CD1c-positive myeloid dendritic cell (primary cell): ENCODE measurements at regions not wholly inside any gene's neighbourhood (a gene's known extent, or its start where the extent isn't known, plus 50 kb on each side); places are given as distances from the start of the nearest gene placed in this dataset.
"Not testable (repeated sequence)": the region's sequence is repeated elsewhere in the genome, so short reads cannot be mapped to it uniquely, and the experiment has no call there.

ENCODE experiments used
- DNase-seq: peaks from one replicate; pipeline ENCODE4 v3.0.0-alpha.2; 2016; ENCODE audit errors: extremely low spot score

GRCh38 chr15:81056304-81056703 is 55.6 kb downstream of the TLNRD1 start:
- DNase-seq: peak; percentile 37

GRCh38 chr15:81060470-81060869 is 59.7 kb downstream of the TLNRD1 start:
- no peak for DNase-seq

DNA sequence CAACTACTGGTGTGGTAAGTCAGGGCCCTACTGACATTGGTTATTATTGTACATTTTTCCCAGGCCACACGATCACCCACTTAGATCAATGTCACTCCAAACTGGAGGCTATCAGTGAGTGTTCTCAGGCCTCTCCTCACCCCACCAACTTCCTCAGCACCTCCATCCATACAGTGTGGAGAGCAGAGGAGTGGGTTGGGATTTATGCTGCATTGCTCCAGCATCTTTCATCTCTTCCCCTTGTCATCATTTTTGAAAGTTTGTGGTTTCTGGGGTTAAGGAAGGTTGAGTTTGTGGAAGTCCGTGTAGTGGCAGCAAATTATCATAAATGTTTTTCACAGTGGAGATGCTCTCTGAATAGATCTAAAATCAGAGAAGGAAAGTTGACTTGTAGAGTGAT is 60.2 kb downstream of the TLNRD1 start:
- DNase-seq: peak; percentile 48

DNA sequence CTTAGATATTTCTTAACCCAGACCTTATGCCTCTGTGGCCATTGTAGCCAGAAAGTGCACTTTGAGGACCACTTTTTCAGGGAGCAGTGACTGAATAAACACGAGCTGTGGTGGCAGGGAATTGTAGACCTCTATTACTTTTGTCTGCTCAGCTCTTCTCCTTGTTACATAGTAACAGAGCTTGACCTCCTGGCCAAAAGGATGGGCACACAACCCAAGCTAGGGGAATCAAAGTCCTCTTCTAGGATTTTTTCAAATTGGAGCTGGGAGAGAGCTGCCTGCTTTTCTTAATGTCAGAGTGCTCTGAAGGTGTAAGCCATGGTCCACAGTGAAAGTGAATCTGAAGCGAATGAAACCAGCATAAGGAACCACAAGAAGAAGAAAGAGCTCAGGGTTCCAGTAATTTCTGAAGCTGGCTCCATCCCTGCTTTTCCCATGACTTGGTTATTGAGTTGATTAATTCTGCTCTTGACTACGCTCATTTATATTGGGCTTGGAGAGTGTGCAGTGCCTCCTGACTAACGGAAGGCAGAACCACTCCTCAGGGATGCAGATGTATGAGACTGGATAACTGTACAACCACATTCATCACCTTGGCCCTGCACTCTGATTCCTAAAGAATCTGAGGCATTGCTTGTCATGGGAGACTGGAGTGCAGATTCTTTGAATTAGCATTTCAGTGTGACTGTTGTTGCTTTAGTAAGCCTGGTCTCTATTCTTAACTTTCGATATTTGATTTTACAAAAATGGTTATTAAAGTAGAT is 60.9 kb downstream of the TLNRD1 start:
- no peak for DNase-seq

DNA sequence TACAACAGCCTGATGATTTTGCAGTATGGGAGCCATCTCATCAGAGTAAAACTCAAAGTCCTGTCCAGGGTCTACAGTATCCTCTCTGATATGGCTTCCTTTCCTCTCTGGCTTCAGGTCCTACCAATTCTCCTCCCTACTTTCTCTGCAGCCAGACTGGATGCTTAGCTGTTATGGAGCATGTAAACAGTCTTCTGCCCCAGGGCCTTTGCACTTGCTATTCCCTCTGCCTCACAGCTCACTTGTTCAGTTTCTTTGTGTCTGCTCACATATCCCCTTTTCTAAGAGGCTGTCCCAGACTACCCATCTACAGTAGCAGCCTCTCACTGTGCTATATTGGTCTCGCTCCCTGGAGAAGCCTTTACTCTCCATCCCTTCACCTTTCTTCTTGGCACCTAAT is 62.2 kb downstream of the TLNRD1 start:
- DNase-seq: no peak

DNA sequence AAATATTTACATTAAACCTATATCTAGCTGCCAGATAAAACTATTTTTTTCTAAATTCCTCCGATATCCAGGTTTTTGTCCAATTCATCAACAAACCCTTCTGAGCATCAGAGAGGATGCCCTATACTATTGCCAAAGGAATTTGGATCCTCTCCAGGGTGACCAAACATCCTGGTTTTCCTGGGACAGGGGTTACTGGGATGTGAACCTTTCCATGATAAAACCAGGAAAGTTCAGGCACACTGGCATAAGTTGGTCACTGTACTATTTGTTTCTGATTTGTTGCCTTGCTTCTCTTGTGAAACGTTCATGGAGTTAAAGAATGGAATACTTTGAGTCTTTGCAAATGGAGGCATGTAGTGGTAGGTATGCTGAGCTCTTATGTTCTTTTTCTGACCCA is 63.5 kb downstream of the TLNRD1 start:
- no peak for DNase-seq

GRCh38 chr15:81067567-81067966 is 66.5 kb upstream of the CFAP161 start:
- not testable (repeated sequence) for DNase-seq

GRCh38 chr15:81068516-81068915 is 65.6 kb upstream of the CFAP161 start:
- no peak for DNase-seq

GRCh38 chr15:81069356-81069755 is 64.7 kb upstream of the CFAP161 start:
- no peak for DNase-seq

DNA sequence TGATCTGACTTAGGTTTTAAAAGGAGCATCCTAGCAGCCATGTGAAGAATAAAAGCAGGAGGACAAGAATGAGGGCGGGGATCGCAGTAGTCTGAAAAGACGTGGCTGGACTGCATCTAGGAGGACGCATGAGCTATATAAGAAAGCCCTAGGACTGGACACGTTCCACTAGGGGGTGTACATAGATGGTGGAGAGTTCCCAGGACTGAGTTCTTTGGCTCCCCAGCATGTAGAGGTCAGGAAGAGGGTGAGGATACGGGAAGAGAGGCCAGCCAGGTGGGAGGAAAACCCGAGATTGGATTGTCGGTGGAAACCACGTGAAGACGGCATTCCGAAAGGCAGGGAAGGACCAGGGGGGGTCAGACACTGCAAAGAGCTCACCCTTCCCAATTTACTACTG is 64.2 kb upstream of the CFAP161 start:
- no peak for DNase-seq

GRCh38 chr15:81071120-81071519 is 63.0 kb upstream of the CFAP161 start:
- no peak for DNase-seq

DNA sequence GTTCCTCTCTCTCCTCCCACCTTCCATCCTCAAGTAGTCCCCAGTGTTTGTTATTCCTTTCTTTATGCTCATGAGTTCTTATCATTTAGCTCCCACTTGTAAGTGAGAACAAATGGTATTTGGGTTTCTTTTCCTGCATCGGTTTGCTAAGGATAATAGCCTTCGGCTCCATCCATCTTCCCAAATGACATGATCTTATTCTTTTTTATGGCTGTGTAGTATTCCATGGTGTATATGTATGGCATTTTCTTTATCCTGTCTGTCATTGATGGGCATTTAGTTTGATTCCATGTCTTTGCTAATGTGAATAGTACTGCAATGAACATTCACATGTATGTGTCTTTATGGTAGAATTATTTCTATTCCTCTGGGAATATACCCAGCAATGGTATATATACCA is 62.4 kb upstream of the CFAP161 start:
- DNase-seq: no peak

GRCh38 chr15:81072551-81072950 is 61.5 kb upstream of the CFAP161 start:
- no peak for DNase-seq

DNA sequence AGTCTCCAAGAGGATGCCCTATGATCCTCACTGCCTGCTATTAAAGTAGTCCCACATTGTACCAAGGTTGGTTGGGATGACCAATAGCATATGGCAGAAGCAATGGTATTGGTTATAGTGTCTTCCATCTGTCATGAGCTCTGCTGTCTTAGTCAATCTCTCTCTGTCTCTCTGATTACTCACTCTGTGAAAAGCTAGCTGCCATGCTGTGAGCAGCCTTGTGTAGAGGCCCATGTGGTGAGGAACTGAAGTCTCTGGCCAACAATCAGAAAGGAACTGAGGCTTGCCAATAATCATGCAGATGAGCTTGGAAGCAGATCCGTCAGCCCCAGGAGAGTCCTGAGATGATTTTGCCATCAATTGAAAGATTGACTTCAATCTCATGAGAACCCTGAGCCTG is 60.3 kb upstream of the CFAP161 start:
- no peak for DNase-seq

DNA sequence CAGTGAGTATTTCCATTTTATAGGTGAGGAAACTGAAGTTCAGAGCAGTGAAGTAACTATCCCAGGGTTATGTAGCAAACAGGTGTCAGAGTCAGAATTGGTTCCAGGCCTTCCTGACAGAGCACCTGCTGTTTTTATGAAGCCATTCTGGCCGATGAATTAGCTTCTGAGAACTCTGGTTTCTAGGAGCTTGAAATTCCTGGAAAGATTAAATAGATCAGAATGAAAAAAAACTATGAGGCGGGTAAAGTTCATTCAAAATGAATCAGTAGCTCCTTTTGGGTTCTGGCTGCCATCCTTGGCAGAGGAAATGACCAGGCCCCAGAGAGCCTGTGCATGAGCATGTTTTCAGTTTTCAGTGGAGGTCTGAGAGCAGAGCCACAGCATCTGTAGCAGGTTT is 59.3 kb upstream of the CFAP161 start:
- no peak for DNase-seq

GRCh38 chr15:81075272-81075671 is 58.8 kb upstream of the CFAP161 start:
- DNase-seq: no peak

- no peak for DNase-seq
These were observed 53.1 kb upstream of the CFAP161 start for GRCh38 chr15:81080996-81081395.

DNA sequence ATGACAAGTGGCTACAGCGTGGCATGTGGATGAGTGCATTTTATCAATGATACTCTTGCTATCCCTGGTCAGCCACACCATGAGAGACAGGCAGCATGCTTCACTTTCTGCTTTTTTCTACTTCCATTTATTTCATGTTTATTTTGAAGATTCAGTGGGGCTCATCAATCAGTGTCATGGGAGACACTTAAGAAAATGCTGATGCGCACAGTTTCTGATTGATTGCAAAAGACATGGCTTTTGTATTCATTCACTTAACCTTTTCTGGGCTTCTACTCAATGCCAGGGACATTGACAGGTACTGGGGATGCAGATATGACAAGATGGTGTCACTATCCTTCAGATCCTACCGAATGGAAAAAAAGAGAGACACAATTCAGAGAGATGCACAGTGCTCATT is 50.9 kb upstream of the CFAP161 start:
- no peak for DNase-seq
